ENCODE measurements at regions not wholly inside any gene's neighbourhood (a gene's known extent, or its start where the extent isn't known, plus 50 kb on each side); places are given as distances from the start of the nearest gene placed in this dataset.
"Not testable (repeated sequence)": the region's sequence is repeated elsewhere in the genome, so short reads cannot be mapped to it uniquely, and the experiment has no call there.

DNA sequence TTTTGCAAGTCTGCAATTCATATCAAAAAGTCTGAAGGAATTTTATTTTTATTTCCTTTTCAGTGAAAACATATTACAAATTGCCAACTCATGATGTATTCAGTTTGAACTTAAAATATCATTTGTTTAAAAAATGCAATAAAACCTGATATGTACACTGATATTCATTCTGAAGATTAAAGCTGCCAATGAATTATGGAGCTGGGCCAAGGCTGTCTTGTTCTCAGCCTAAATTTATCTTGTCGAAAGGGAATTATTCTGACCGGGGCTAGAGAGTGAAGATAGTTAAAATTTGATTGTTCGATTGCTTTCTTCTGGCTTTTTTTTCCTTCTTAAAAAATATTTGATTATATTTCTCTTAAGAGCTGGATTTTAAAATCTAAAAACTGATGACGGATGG, 54.0 kb upstream of the RBFOX1 start:
- DNase-seq: no peak

DNA sequence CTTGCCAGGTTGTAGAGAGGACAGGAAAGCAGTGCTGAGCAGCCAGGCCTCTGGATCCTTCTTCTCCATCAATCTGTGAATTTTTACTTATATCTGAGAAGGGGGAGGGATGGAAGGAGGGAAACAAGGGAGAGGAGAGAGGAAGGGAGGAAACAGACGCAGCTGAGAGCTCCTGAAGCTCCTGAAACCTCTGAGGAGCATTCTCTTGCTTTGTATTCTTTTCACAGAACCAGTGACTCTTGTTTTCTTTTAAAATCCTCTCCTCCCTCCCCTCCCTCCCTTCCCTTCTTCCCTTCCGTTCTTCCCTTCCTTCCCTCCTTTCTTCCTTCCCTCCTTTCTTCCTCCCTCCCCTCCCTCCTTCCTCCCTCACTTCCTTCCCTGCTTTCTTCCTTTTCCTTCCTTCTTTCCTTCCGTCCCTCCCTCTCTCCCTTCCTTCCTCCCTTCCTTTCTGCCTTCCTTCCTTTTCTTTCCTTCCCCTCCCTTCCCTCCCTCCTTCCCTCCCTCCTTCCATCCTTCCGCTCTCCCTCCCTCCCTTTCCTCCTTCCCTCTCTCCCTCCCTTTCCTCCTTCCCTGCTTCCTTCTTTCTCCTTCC, 60.0 kb upstream of the RBFOX1 start:
- DNase-seq: no peak

DNA sequence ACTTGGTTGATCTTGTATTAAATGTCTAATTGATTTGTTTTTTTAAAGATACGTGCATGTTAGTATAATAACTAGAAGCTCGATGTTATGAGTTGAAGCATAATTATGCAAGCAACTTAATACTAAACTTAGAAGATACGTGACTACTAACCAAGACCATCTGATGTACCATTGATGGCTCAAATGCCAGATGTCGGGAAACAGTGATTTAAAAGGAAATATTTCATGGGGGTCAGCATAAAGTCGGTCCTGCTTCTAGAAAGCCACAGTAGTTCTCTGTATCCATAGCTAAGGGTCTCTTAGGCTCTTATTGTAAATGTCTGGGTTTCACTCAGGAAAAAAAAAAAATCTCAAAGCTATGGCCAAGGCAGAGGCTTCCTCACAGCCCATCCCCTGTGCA, 61.2 kb upstream of the RBFOX1 start:
- DNase-seq: no peak

DNA sequence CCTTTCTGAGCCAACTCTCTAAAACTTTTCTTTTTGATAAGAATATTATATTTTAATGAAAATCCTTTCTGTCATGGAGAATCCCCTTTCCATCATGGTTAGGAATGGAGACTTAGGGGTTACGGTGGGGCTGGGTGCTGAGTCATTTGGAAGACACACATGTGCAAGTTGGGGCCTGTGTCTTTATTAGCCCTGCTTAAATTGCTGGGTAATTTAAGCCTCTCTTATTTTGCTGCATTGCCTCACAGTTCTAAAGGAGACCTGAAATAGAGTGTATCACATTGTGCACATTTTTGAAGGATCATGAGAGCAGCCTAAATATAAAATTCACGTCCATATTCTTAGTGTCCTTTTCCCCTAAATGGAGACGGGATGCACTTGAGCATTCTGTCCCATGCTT, 61.8 kb upstream of the RBFOX1 start:
- DNase-seq: no peak

DNA sequence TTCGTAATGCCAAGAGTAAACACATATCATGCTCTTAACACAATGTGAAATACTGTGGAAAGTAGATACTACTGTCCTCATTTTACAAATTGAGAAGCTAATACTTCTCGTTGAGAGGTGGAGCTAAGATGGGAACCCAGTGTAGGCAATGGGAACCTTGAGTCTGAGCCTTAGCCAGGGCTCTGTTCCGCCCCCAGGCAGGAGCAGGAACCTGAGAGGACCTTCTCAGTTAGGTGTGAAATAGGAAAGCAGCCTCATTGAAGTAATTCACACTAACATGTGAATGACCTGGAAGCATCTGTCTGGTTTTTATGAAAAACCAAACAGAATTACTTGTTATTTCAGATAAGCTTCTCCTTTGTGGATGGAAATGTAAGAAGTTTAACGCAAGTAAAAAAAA, 62.6 kb upstream of the RBFOX1 start:
- no peak for DNase-seq

DNA sequence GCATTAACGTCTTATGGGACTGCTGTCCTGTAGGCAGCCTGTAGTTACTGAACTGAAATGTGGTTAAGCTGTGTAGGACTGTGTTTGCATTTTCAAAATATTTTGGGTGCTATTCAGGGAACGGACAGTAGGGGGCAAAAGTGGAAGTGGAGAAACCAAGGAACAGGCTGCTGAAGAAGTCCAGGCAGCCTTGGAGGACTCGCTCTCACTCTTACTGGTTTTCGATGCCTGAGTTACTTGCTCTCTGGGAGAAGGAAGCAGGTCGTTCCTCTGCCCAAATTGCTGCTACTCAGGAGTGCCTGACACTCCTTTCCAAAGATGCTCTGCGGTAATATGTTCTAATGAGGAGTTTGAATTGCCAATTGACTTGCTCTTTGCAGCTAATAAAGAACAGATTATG, 64.5 kb upstream of the RBFOX1 start:
- DNase-seq: no peak

DNA sequence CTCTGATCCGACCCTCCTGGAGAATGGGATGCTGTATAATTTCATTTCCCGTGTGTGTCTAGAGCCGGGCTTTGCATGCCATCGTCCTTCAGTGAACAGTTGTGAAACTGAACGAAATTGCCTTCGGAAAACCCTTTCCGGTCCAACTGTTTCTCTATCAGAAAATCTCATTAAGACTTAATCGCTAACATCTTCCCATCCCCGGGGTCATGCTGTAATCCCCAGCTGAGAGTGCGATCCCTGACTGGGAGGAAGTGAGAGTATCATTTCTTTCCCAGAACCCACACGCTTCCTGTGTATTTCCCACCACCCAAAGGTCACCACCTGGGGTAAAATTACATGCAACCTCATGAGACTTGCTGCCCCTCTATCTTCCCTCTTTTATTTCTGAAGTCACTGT, 75.6 kb upstream of the RBFOX1 start:
- no peak for DNase-seq

DNA sequence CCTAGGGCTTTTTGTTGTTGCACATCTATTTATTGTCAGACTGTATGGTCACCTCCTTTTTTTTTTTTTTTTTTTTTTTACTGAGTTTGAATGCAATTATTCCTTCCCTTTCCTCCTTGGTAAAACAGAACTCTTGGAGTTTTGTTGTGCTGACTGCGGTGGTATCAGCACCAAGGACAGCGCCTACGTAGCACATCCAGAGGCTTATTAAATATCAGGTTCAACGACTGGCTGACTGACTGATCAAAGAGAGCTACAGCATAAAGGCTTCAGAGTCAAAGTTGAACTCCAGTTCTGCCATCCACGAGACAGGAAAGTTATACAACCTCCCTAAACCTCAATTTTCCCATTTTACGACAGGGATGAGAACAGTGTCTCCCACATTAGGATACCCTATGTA, 86.1 kb upstream of the RBFOX1 start:
- no peak for DNase-seq

DNA sequence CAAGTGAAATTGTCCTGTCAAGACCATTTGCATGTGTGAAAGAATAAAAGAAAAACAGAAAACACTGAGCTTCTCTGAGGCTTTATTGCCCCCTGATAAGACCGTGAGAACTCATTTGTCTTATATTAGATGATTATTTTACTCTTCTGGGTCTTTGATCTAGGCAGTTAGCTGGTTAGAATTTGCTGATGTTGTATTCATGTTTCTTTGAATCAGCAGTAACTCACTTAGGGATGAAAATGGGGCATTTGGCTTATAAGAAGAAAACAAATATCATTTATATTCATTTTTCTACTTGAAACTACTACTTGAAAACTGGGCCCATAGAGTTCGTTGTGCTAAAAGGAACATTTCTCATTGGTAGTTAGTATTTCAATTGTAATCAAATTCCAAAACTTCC, 93.1 kb upstream of the RBFOX1 start:
- DNase-seq: no peak

DNA sequence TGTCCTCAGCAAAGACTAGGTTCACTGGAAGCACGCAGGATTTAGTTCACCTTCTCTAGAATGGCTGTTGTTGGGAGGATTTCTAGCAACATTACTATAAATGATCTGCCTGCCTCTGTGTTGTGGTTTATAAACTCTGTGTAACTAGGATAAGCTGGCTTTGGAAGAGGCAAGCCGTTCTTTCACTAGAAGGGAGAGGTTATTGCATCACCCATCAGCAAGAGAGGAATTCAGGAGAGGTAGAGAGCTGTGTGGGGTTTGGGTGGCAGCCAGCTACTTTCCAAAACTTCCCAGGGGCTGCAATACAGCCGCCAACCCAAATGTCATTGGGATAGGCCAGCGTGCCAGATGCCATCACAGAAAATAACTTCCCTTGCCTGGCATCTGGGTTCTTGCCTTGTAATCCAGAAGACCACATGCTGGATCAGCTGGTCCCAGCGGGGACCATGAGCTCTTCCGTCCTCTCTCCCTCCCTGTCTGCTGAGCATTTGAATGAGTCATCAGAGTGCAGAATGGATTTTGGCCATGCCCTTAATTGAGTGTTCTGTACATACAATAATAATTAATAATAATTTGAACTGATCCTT, 95.7 kb upstream of the RBFOX1 start:
- DNase-seq: no peak

DNA sequence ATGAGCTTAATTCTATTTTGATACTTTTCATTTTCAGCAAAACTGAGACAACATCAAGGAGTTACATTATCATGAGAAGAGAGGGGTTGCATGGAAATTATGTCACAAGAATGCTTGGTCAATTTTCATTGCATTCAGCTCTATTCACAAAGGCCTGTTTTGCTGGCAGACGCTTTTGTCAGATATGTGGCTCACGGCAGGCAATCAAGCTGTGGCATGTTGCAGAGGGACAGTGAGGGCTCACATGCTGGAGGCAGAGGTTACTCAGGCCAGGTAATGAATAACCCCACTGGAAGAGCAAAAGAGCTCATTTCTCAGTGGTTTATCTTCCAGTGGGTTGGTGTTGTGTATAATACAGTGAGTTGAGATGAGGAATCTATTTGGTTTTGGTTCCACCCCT, 98.7 kb upstream of the RBFOX1 start:
- DNase-seq: no peak

DNA sequence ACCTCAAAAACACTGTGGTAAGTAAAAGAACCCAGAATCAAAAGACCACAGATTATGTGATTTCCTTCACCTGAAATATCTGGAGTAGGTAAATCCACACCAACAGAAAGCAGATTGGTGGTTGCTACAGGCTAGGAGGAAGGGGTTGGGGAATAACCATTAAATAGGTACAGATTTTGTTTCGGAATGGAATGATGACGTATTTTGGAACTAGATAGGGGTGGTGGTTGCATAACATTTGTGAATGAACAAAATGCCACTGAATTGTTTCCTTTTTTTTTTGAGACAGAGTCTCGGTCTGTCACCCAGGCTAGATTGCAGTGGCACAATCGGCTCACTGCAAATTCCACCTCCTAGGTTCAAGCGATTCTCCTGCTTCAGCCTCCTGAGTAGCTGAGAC, 100.9 kb upstream of the RBFOX1 start:
- no peak for DNase-seq

DNA sequence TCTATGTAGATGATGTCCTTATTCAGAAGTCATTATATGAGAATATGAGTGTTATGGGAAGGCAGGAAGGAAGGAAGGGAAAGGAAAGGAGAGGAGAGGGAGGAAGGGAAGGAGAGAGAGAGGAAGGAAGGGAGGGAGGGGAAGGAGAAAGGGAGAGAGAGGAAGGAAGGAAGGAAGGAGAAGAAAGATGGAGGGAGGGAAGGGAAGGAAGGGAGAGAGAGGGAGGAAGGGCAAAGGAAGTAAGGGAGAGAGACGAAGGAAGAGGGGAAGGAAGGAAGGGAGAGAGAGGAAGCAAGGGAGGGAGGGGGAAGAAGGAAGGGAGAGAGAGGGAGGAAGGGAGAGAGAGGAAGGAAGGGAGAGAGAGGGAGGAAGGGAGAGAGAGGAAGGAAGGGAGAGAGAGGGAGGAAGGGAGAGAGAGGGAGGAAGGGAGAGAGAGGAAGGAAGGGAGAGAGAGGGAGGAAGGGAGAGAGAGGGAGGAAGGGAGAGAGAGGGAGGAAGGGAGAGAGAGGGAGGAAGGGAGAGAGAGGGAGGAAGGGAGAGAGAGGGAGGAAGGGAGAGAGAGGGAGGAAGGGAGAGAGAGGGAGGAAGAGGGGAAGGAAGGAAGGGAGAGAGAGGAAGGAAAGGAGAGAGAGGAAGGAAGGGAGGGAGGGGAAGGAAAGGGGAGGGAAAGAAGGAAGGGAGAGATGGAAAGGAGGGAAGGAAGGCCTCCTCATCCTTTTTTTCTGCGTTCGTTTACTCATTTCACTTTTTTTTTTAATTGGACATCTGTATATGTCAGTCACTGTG, 103.0 kb upstream of the RBFOX1 start:
- DNase-seq: not testable (repeated sequence)

DNA sequence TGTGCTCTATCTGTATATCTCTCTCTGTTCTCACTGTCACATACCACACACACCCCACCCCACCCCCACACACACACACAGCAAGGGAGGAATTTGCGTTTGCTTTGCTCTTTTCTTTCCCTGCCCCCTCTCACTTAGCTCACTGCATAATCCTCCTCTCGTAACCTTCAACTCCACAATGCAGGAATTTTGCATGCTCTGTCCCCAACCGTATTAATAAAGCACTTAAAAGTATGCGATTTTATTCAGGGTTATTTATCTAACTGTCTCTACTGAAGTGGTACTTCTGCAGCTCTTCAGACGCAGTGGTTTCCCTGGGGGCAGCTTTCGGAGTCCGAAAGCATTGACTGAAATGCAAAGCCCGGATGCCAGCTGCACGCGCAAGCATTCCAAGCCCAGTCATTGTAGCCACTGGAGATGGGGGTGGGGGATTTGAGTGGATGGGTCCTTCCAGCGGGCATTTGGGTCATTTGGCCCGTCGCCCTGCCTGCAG, 105.4 kb upstream of the RBFOX1 start:
- peak; percentile 29 for DNase-seq

DNA sequence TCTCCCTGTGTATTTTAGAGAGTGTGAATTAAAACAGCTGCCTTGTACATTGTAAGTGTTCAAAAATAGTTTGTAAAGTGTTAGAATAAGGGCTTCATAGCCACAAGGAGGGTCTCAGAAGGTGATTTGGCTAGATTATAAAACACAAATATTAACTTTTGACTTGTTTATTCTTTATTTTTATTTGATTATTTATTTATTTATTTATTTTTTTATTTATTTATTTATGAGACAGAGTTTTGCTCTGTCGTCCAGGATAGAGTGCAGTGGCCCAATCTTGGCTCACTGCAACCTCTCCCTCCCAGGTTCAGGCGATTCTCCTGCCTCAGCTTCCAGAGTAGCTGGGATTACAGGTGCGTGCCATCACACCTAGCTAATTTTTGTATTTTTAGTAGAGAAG, 111.5 kb upstream of the RBFOX1 start:
- DNase-seq: no peak

DNA sequence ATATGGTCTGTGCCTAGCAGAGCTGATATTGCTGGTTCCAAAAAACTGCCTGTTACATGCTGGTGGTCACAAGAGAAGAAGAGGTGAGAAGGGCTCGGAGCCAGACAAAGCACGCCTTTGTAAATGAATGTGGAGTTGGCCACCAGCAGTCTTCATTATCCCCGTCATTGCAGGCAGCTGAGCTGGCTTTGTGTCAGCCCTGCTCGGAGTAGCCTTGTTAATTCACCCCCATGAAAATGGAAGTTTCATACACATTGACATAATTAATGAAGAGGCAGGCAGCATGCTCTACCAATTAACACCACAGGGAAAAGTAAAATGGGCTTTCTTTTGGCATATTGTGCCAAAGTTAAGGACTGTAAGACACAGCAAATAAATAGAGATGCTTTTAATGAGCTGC, 113.7 kb upstream of the RBFOX1 start:
- no peak for DNase-seq

DNA sequence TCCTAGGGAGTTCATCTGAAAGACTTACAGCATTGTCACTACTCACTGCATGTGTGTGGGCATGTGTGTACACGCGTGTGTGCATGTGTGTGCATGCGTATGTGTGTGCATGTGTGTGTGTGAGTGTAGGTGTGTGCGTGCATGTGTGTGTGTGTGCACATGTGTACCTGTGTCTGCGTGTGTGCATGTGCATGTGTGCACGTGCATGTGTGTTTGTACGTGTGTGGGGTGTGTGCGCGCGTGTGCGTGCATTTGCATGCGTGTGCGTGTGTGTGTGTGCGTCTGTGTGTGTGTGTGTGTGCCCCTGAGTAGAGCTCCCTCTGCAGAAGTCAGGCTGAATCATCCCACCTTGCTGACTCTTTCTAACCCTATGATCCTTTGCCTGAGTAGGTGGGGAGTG, 114.8 kb upstream of the RBFOX1 start:
- DNase-seq: no peak

DNA sequence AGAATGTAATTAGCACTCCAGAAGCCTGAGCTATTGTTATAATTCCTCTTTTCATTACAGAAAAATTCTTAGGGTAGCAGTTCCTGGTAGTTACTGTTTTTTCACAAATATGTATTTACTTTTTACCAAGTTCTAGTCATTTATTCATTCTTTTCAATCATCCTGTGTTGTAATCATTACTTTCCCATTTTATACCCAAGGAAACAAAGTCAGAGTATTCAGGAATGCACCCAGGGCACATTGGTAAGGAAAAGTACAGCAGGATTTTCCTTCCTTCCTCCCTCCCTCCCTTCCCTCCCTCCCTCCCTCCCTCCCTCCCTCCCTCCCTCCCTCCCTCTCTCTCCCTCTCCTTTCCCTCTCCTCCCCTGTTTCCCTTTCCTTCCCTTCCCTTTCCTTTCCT, 115.9 kb upstream of the RBFOX1 start:
- DNase-seq: no peak

DNA sequence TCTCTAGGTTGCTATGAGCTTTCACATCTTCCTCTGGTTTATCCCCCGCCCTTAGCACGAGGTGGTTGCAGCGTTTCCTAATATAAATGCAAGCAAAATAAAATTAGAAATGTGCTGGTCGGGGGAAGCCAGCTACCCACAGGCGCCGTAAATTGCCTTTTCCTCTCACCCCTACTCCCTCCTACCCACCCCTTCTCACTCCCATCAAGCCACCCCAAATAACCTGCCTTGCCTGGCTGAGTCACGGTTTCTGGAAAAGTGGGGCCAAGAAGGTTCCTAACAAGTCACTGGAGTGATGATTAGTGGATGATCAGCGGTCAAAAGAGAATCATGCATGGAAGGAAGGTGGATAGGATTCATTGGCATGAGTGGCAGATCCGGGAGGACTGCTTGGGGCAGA, 120.9 kb upstream of the RBFOX1 start:
- DNase-seq: no peak

DNA sequence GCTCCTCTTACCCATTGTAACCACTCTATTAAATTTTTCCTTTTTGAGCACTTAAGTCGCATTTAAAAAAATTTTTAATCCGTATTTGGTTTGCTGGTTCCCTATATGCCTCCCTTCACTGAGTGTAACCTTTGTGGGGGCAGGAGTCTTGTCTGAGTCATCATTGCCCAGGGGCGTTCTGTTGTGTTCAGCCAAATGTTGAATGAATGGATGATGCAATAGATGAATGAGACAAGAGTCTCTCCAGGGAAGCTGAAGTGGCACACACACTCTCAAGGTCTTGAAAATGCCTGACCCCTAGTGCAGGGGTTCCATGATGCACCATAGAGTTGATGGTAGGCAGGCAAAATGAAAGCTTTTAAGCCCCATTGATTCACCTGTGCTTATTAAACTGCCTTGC, 123.0 kb upstream of the RBFOX1 start:
- DNase-seq: no peak

DNA sequence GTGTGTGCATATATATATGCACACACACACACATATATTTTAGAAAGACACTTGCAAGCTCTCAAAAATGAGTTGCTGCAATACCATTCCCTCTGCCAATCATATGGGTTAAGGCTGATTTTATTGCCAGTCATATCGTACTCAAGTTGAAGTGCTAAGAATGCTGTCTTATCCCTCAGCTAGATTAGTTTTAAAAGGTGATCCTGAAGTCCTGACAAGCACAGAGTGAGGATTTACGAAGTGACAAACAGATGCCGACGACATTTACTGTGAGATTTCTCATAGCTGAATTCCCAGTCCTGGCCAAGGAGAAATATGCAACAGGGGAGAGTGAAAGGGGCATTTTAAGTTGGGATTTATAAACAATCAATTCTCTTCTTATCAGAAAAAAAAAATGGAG, 126.2 kb upstream of the RBFOX1 start:
- DNase-seq: no peak

DNA sequence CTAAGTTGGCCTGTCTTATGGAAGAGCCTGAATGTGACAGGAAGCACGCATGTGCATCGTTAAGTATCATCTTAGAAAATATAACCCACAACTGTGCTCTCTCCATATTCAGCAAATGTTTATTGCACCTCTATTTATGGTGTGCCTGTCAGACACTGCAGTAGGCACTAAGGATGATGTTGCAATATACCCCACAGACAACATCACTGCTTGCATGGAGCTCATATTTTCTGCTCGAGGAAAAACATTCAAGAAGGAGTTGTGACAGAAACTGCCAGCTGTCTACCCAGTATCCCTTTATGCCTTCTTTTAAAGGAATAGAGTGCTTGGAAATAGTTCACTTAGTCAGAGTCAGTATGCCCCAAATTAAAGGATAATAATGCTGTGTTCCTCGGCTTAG, 132.3 kb upstream of the RBFOX1 start:
- DNase-seq: no peak

DNA sequence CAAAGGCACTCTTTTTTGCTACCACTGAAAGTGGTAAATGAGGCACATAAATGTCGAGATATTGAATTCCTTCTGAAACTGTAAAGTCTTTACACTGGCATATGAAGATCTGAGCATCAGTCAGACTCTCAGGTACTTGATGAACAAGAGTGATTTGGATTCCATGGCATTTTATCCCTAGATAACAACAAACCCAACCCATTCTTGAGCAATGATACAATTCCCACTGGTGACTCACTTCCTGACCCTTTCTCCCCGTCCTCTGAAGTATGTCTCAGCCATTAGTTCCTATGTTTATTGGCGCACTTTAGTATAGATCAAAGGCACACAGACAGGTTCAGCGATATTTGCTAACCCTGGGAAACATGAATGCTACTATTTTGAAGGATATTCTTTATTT, 147.0 kb upstream of the RBFOX1 start:
- DNase-seq: no peak

DNA sequence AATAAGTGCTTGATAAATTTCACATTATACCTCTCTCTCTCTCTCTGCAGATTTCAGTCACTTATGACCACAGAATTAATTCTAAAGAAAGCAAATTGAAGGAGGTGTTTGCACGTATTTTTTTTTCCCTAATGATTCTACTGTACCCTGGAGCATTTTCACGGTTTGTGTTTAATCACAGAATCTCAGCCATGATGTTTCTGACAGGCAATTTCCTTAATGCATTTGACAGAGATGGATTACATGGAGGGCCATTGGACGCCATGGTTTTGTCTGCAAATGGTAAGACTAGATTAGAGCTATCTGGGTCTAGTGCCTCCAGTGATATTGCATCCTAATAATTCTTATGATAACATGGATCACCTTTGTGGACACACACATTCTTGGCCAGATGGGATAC, 147.5 kb upstream of the RBFOX1 start:
- DNase-seq: no peak

DNA sequence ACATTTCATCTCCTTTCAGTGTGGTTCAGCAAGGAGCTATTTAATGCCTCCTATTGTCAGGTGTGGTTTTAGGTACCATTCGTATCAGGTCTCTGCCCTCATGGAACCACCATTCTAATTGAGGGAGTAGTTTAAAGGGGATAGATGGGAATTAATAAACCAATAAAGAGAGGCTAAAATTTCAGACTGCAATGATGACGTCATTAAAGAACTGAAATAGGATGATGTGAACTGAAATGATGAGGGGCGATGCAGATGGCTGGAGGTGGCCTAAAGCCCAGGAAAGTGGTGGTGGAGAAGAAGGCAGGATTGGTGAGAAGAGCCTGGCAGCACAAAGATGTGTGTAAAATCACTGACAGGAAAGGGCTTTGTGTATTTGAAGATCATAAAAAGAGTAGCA, 148.9 kb upstream of the RBFOX1 start:
- no peak for DNase-seq

Data from DMS153 (cell line).